HG02623 (cell line): ENCODE measurements at regions not wholly inside any gene's neighbourhood (a gene's known extent, or its start where the extent isn't known, plus 50 kb on each side); places are given as distances from the start of the nearest gene placed in this dataset.
"Not testable (repeated sequence)": the region's sequence is repeated elsewhere in the genome, so short reads cannot be mapped to it uniquely, and the experiment has no call there.

ENCODE experiments used
- ATAC-seq: cut with Tn5 transposase; IDR thresholded peaks from one replicate; pipeline ENCODE4 v1.9.1; 2021; ENCODE audit warnings: moderate library complexity; ENCODE audit not compliant: unreplicated experiment

DNA sequence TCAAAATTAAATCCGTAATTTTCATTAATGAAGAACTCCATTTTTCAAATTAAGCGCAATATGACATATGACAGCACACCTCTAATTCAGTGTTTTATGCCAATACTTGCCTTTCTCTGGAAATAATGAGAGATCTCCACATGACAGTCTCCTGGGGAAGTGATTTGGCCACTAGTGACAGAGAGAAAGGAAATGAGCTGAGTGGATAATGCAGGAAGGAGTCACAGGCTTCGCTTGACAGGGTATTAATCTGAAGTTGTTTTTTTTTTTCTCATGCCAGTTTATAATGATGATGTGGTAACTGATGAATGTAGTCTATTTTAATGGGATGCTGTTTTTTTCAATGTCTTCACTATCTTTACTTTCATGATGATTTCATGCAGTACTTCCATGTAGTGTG is 1079.4 kb upstream of the GYPC start:
- no peak for ATAC-seq

DNA sequence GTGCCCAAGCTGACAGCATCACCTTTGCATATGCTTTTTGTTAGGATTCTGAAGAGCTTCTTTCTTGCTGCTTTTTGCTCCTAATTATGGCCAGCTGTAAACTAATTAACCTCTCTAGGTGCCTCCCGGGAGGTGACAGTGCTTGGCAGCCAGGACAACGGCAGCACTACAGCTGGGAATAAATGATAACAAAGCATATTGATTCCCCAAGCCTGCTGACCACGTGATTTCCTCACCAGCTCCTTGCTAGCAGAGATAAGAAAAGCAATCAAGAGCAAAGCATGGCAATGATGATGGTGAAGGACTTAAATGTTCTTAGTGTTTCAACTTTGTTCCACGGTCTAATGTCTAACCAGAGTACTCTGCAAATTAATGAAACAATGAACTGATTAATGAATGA is 1074.4 kb upstream of the GYPC start:
- no peak for ATAC-seq

DNA sequence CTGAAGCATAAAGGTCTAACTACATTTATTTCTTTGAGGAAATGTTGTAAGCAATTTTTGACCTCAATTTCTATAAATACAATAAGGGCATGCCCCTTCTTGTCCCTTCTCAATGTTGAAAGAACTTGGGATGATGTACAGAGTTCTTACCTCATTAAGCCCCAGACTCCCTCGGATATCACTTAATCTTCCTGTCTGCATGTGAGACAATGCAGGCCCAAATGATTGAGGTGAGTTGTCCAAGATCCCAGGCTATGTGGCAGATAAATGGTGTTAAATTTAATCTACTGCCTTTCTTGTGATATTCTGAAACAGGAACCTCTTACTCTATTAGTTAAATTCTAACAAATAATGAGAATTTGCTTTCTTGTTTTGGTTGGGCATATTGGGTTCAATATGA is 1073.4 kb upstream of the GYPC start:
- ATAC-seq: no peak

DNA sequence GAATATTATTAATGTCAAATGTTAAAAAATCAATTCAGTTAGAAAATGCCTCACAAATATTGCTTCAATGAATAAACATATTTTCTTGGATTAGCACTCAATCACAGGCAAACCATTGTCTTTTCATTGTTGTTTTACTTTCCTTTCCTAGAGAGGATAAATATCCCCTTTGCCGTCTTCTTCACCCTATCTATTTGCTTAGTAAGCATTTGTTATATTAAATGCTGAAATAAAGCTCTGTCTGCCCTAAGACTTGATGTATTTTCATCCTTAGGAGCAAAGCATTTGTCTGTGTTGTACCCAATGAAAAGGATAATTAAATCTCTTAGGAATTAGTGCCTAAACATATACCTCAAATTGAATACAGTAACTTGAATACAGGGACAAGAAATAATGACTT is 1071.2 kb upstream of the GYPC start:
- ATAC-seq: no peak

DNA sequence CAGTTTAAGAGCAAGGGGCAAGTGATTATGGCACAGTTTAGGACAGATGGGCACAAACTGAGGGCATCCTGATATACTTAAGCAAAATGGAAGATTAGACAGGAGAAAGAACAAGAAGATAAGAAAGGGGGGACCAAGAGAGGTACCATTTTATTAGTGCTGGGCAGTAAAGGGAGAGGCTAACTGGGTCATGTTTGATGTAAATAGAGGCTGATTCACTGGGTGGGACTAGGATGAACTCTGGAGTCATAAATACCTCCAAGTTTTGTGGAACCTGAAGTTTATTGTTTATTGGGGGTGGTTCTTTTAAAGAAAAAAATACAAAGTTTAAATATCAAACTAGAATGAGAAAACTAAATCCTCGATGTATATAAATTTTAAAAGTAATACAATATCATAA is 1067.2 kb upstream of the GYPC start:
- no peak for ATAC-seq

DNA sequence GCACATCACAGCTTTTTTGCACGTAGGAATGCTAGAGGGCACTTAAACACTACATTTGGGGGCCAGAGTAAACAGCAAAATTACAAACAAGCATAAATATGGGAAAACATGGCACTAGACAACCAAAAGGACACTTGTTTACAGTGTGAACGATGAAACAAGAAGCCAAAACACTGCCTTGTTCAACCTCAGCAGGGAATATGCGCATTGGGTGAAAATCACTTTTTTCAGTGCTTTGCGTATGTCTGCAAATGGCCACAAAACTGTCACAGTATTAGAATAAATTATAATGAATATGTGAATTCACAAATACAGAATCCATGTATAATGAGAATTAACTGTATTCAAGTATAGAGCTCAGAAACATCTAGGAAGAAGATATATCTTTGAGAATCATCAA is 1064.0 kb upstream of the GYPC start:
- no peak for ATAC-seq

DNA sequence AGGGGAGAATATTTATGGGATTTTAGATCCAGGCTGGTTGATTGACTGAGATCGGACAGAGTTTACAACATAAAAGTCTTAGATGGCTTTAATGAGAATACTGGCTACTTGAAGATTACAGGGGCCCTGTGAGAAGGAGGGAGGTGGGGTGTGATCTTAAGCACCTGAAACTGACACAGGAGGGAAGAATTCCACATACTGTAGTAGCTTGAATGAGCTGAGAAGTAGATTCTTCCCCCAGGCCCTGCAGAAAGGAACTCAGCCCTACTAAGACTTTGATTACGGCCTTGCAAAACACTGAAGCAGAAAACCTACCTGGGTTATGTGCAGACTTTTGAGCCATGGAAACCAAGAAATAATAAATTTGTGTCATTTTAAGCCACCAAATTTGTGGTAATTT is 1062.9 kb upstream of the GYPC start:
- no peak for ATAC-seq

DNA sequence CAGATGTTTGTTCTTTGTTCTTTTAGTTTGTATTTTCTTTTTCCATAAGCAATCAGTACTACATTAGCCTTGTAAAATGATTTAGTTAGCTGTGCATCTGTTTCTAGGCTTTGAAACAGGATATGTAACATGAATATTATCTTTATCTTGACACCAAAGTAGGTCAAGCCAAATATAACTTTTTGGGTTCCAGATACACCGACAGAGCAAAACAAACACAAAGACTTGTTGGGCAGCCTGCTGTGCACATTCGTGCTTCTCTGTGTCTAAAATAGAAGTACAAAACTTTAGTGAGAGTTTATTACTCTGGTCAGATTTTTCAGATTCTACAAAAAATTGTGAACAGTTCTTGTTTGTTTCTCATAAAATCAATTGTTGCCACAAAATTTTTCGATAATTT is 1059.3 kb upstream of the GYPC start:
- no peak for ATAC-seq

DNA sequence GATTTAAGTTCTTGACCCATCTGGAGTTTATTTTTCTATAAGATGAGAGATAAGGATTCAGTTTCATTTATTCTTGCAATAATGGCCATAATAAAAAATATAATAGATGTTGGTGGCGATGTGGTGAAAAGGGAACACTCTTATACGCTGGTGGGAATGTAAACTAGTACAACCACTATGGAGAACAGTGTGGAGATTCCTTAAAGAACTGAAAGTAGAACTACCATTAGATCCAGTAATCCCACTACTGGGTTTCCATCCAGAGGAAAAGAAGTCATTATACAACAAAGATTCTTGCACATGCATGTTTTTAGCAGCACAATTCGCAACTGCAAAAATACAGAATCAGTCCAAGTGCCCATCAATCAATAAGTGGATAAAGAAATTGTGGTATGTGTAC is 1040.5 kb upstream of the GYPC start:
- ATAC-seq: no peak

DNA sequence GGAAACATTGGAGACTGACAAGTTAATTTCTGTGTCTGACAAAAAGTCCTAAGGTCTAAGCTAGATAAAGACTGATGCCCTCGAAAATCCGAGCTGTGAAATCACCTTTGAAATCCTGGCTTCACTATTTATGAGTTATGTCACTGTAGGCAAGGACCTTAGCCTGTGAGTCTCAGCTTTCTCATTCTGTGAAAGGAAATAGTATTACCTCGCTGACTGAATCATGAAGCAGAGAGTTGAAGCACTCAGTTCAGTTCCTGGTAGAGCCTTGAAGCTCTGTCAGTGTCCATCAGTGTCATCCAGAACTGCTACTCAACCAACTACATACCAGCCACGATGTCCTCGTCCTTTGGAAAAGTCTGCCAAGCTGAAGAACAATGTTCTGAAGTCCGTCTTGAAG is 1025.6 kb upstream of the GYPC start:
- ATAC-seq: no peak

DNA sequence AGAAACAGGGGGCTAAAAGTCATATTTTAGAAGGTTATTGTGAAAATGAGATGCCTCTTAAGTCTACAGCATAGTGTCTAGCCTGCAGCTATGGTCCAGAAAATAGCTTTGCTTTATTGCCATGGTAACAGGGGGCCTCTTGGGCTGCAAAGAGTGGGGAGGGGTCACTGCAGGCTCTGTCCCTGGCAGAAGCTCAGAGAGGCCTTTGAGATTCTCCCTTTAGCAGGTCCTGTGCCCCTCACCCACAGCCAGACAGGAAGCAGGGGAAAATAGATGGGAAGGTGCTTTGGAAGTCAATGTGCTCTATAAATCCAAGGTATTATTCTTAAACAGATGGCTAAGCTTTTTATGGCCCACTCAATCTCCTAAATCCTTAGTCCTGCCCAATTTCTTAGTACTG is 1021.3 kb upstream of the GYPC start:
- no peak for ATAC-seq

DNA sequence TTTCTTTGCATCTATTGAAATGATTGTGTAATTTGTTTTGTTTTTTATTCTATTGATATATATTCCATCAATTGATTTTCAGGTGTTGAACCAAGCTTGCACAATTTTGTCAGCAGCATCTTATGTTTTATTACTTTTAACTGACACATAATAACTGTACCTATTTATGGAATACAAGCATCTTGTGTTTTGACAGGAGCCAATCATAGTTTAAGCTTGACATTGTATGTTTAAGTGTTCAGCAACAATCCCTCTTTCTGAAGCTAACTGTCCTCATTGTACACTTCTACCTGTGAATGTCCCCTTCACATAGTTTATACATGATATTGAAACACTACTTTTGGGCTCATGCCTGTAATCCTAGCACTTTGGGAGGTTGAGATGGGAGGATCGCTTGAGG is 1017.6 kb upstream of the GYPC start:
- ATAC-seq: no peak

DNA sequence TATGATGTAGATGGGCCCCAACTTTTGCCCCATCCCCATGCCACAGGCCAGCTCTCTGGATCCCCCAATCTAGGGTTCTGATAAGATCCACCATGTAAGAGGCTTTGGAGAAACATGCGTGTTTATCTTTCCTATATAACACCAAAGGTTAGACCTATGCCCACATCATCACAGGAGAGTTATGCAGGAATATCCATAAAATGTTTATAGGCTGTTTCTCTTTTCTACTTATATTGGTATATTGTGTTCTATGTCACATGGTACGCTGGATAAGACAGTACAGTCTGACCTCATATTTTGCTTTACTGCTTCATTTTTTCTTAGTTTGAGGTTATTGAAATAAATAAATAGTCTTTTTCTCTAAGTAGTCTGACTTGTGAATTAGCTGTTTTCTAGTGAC is 1013.9 kb upstream of the GYPC start:
- ATAC-seq: no peak

DNA sequence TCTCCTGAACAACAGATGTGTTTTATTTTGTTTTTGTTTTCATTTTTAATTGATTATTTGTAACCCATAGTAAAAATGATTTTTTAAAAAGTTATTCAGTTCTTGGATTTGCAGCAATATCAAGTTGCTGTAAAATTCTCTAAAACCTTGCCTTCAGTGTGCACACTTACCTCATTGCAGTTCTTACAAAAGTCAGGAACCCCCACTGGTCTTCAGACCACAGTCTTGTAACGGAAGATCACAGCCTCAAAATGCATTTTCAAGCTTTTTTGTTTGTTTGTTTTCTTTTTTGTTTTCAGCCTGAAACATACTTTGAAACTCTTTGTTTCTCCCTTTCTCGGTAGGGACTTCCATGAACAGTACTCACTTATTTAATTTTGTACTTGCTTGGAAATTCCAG is 1012.8 kb upstream of the GYPC start:
- ATAC-seq: no peak

DNA sequence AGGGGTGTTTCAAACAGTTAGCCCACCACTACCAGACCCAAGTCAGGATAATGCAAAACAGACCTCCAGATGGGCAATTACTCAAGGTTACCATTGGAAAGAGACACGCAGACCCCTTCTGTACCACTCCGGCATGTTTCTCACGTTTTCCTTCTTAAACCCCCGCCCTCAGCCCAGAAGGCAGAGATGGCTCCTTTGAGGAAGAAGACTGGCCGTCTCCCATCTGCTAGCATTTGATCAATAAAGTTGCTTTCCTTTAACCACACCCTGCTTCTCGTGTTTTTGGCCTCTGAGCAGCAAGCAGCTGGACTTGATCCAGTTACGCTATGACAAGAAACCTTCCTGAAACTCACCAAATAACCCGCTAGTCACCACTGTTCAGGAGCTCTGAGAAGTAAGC is 1012.4 kb upstream of the GYPC start:
- ATAC-seq: no peak

DNA sequence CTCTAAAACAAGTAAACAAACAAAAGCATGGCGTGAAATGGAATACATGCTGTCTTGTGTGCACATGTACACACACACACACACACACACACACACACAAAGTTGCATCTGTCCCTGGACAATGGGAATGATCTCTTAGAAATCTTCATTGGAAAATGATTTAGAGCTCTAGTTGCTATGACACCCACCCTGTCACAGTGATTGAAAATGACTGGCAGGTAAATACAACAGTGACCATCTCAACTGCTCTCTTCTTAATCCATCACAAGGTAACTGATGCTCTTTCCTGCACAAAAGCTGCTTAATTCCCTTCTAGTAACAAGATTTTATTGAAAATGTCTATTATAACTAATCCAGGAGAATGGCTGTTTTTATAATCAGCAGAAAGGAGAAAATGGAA is 1011.7 kb upstream of the GYPC start:
- no peak for ATAC-seq

DNA sequence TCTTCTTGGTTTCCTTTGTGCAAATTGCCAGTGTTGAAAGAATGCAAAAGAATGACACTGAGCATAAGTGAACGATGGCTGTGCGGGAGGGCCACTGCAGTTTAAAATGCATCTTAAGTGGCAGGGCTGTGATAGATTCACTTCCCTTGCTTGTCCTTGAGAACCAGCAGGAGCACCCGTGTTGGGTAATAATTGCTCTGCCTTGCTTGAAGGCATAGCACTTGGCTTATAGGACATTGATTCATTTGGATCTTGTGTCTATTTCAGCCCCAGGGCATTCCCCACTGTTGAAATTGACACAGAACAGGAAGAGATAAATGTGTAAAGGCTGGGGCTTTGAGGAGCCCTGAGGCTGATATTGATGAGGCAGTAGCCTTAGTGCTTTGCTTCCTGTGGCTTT is 1003.7 kb upstream of the GYPC start:
- no peak for ATAC-seq

DNA sequence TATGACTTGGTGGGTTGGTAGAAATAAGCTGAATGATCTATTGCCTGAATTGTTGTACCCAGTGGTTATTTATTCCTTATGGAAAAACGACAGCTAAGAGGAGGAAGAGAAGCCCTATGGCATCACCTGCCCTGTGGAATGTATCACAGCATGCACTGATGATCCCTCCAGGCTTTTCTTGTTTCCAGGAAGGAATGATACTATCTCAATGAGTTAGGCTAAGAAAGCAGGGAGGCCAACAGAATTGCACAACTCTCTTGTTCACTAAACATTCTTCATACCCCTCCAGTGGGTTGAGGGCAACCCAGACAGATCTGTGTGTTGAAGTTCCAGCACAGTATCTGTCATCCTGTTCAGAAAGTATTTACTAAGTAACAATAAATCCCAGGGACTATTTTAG is 1001.7 kb upstream of the GYPC start:
- no peak for ATAC-seq

DNA sequence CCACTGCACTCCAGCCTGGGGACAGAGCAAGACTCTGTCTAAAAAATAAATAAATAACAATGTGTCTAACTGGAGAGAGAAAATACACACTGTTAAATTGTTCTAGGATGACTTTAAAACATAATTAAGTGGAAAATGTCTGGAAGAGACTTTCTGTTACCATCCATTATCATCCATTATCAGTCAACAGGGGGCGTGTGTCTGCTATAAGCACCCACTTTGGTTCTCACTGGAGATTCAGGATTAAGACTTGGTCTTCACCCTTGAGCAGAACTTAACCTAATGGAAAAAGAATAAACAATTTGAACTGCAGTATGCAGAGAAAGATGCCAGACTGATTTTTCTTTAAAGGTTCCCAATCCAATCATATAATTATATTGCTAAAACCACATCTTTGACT is 999.8 kb upstream of the GYPC start:
- ATAC-seq: no peak

DNA sequence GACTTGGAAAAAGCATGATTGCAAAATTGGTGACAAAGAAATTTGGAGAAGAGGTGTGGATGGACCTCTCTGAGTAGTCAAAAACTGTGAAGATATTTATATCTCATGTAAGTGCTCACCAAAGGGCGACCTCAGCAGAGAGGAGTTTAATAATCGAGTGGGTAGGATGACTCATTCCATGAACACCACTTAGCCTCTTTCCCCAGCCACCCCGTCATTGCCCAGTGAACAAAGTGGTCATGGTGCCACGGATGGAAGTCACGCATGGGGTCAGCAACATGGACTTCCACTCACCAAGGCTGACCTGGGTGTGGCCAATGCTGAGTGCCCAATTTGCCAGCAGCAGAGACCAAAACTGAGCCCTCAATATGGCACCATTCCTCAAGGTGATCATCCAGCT is 997.4 kb upstream of the GYPC start:
- no peak for ATAC-seq

DNA sequence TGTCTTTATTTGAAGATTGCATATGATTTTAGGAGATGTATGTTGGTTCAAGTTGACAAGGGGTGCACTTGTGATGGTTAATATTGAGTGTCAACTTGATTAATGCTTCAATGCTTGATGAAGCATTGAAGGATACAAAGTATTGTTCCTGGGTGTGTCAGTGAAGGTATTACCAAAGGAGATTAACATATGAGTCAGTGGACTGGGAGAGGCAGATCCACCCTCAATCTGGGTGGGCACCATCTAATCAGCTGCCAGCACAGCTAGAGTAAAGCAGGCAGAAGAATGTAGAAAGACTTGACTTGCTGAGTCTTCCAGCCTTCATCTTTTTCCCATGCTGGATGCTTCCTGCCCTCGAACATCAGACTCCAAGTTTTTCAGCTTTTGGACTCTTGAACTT is 995.6 kb upstream of the GYPC start:
- not testable (repeated sequence) for ATAC-seq

DNA sequence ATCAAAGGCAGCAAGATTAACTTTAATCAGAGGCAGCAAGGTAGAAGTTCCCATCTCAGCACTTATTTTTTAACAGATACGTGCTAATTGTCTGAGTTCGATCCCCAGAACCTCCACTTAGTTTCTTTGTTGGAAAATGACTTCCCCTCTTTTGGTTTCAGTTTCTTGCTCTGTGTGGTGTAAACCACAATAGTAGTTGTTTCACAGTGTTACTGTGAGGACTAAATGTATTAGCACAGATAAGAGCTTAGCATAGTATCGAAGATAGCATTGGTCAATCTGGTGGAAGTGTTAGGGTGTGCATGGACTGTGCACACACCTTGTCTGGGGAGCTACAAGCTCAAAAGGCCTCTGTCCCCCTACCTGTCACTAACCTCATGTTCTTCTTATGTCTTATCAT is 988.3 kb upstream of the GYPC start:
- ATAC-seq: no peak

DNA sequence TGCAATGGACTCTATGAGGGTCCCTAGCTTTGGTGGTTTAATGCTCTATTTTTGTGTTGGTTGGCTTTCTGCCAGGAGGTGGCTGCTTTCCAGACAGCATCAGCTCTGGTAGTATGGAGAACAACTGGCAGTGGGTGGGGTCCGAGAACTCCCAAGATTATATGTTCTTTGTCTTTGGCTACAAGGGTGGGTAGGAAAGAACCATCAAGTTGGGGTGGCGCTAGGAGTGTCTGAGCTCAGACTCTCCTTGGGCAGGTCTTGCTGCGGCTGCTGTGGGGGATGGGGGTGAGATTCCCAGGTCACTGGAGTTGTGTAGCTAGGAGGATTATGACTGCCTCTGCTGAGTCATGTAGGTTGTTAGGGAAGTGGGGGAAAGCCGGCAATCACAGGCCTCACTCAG is 976.1 kb upstream of the GYPC start:
- no peak for ATAC-seq

DNA sequence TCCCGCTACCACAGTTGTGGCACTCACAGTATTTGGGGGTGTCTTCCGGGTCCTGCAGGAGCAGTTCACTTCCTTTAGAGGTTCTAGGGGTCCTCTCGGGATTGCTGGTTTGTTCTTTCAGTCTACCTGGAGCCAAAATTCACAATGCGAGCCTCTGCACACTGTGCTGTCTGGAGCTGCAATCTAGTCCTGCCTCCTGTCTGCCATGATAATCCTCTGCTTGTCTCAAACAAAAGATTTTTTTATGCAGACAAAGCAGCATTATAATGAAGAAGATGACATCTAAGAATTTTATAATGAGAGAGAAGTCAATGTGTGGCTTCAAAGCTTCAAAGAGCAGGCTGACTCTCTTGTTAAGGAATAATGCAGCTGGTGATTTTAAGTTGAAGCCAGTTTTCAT is 975.1 kb upstream of the GYPC start:
- ATAC-seq: no peak
